NCI-H526 (cell line): ENCODE measurements at regions not wholly inside any gene's neighbourhood (a gene's known extent, or its start where the extent isn't known, plus 50 kb on each side); places are given as distances from the start of the nearest gene placed in this dataset.

ENCODE experiments used
- DNase-seq, 2 experiments: peaks; one replicate each; lab custom pipeline; 2025; lab: John Stamatoyannopoulos, UW

DNA sequence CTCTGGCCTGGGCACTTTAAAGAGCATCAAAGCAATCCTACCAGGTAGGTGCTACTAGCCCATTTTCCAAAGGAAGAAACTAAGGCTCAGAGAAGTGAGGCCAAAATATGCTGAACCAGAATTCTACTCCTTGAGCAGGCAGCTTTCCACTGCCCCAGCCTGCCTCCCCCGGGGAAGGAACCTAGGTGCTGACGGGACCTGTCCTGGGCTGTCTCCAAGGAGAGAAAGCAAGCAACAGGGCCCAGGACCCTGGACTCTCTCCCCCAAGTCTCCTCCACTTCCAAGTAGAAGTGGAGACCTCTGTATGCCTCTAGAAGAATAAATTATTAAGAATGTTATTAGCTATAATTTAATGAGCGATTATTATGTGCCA, 159.5 kb downstream of the MRPL14 start:
- no peak for DNase-seq

DNA sequence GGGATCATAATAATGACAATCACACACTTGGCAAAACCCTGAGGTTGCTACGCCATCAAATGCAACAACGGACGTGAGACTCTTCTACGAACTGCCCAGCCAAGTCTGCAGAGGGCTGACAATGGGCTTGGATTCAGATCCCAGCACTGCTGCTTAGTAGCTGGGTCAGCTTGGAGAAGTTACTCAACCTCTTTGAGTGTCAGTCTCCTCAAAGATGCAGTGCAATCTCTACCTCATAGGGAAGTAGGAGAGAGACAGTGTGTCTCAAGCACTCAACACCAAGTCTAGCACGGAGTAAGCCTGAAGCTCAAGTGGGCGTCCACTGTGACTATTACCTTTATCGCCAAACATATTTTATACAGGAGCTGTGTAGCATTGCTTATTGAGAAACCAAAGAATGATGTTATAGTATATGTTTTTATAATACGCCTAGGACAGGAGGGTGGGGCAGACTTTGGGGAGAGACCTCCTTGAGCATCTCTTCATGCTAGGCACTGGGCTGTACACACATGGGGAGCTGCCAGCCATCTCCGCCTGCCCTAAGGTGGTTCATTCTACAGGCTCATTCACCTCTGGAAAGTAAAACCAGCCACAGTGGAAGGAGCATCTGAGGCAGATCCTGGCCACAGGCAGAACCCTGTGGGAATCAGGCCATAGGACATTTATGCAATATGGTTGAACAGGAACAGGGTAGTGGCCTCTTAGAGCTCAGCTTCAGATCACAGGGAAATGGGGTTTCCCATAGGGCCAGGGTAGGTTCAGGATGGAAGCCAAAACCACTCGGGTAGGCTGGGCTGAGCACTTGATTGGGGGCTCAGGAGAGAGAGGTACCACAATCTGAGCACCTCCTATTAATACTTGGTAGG, 160.2 kb downstream of the MRPL14 start:
- no peak for DNase-seq

DNA sequence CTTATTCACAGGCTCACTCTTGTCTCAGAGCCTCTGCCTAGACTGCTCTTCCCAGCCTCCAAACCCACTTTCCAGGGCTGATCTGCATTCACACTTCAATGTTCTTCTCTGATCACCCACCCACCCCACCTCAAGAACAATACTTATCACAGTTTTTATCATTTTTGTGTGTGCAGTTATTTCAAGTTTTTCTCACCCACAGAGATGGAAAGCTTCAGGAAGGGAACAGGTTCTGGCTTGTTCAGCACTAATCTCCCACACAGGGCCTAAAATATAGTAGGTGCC, 160.9 kb downstream of the MRPL14 start:
- no peak for DNase-seq

- DNase-seq: no peak
Measured at GRCh38 chr6:43965628-43966373, 161.5 kb downstream of the MRPL14 start.

- DNase-seq: no peak
Measured at GRCh38 chr6:43964659-43965570, 162.3 kb downstream of the MRPL14 start.

DNA sequence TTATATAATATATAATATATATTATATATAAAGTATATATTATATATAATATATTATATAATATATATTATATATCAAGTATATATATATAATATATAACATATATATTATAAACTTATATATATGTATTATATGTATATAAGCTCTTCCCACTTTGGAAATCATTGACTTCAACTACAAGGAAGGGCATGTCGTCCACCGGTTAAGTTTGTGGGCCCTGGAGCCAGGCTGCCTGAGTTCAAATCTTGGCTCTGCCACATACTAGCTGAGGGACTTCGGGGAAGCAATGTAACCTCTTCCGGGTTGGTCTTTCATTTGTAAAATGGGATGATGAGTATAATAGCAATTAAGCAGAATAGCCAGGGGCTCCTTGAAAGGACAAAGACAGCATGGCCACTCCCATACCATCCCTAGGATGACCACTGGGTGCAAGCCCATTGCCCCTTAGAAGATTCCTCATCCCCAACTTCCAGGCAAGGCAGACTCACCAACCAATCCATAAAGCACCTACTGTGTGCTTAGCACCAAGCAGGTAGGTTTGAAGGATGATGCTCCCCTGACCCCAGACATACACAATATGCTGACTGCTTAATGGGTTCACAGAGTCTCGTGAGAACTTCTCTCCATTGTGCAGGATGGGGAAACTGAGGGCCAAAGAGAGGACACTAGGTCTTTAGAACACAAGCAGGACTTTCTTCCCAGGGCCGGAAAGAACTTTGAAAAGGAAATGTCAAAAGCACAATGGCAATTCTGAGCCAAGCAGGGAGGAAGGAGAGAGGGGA, 163.2 kb downstream of the MRPL14 start:
- DNase-seq: no peak

GRCh38 chr6:43963203-43963602, 164.0 kb downstream of the MRPL14 start:
- no peak for DNase-seq

- no peak for DNase-seq
Measured at GRCh38 chr6:43962458-43962857, 164.8 kb downstream of the MRPL14 start.

- no peak for DNase-seq
Measured at GRCh38 chr6:43957273-43957672, 170.0 kb downstream of the MRPL14 start.

- no peak for DNase-seq
Measured at GRCh38 chr6:43956478-43956877, 170.8 kb downstream of the MRPL14 start.

DNA sequence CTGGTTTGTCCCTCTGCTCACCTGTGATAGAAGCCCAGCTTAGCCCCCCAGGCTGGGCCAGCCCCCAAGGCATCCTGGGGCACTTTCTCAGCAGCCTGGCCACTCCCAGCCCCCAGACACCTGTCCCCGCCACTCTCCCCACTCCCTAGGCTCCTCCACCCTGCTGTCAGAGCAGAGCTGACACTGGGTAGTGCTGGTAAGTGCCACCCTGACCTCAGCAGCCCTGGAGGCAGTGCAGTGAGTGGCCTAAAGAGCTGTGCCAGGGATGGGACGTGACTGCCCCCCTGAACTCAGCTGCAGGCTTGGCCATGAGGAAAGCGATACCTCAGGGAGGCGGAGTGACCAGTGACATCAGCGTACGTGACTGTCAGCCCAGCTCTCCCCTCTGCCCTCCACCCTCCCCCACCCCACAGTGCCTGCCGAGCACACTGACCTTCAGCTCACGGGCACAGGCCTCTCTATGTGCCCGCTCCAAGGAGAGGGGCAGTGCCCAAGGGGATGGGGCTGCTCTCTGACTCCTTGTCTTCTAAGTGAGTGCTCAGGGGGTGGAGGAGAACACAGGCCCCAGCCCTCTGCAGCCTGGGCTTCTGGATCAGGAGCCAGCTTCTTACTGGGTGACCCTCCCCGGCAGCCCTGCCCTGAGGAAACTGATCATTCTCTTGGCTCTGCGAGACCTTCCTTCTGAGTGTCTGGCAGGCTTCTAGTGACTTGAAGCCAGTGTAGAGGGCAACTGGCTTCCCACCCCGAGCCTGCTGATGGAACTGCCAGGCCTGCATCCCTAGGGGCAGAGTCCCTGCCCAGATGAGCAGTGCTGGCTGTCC, 172.7 kb downstream of the MRPL14 start:
- DNase-seq: no peak

- DNase-seq: no peak
Measured at GRCh38 chr6:43953794-43954310, 173.4 kb downstream of the MRPL14 start.

DNA sequence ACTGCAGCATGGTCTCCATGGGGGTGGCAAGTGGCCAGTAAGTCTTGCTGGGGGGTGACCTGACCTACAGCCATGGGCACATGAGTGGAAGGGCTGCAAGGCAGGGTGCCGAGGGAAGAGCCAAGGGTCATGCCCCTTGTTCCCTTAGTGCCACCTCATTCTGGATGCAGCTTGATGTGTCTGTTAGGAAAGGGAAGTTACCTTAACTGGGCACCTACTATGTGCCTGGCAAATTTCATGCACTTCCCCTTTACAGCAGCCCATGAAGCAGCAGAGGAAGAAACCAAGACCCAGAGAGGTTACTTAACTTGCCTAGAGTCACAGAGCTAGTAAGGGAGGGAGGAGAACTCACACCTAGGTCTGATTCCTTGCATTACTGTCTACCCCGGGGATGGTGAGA, 174.0 kb downstream of the MRPL14 start:
- no peak for DNase-seq

- no peak for DNase-seq
Measured at GRCh38 chr6:43952746-43953145, 174.5 kb downstream of the MRPL14 start.

DNA sequence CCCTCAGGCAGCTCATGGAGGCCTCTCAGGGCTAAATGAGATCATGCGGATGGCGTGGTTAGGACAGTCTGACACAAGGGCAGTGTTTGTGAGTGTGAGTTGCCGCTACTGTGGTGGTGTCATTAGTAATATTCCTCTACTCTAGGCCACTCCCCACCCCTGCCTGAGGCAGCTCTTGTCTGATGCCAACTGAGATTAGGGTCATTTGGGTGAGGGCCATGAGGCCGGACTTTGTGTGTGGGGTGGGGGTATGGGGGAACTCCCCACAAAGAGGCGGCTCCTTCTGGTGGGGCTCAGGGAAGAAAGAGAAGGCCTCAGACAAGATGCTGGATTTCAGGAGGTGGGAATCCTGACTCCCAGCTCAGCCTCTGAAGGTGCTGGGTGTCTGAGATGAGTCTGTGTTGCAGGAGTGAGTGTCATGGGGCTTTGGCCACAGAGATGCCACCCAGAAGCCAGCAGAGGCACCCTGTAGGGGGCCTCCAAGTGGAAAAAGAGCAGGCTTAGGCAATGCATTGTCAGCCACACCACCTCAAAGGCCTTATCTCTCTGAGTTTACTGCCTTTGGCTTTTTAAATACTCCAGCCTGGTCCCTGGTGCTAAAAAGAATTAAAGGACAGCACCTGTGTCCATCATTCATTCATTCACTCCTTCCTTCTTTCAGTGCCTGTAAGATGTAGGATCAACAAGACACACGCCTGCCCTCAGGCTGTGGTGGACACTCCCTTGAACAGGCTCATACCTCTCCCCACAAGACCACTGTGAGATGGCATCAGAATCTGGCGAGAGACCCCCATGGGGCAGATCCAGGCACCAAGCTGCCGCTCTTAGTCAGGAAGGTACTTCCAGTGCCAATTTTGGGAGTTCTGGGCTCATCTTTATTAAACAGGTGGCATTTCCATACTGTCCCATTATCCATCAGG, 175.2 kb downstream of the MRPL14 start:
- DNase-seq: no peak

DNA sequence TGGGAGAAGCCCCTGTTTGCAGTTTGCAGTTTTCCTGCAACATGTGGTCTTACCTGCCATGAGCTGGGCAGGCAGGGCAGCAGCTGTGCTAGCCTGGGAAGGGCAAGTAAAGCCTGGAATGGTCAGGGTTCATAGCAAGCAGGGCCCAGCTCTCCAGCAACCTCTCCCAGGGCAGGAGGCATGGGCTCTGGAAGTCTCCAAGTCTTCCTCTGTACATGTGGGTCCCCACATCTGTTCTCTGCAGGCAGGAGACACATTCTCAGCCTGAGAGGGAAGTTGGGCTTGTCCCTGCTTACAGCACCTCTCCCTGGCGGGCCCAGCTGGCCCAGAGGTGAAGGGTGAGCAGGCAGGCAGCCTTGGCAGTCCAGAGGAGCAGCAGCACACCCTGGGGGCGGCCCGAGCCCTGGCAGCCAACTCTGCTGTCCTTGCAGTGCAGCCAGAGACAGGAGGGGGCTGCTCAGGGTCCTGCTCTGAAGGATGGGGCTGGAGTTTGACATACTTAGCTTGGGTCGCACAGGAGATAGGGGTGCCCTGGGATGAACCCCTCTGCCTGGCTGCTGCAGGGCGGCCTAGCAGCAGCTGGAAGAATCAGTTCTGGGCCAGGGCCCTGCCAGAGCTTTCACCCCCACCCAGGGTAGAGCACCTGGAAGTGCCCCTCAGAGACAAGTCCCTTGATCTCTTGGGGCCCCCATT, 176.0 kb downstream of the MRPL14 start:
- DNase-seq: peak in 1 of 2 experiments; percentile 68

GRCh38 chr6:43950731-43951062, 176.6 kb downstream of the MRPL14 start:
- no peak for DNase-seq

DNA sequence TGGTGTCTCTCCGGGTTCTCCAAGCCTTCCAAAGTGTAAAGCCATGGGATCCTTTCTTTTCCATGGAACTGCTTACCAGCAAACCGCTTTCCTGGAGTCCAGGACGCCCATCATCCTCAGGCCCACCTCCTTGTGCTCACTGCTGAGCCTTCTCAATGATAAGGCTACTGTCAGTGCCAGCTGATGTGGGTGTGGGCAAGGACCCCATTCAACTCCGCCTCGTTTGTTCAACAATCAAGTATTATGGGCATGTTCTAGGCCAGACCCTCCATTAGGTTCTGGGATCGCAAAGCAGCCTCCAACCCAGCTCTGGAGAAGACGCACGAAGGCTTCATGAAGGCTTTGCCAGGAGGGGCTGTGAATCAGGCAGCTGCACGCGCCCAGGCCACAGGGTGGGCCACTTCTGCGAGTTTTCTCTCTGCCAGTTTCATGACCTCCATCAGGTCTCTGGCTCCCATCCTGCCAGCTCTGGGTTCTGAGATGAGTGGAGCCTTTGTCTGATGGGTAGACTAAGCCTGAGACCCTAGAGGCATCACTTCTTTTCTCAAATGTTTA, 177.1 kb downstream of the MRPL14 start:
- no peak for DNase-seq

- no peak for DNase-seq
Measured at GRCh38 chr6:43949551-43949991, 177.7 kb downstream of the MRPL14 start.
